GM12801 (cell line): ENCODE measurements at regions not wholly inside any gene's neighbourhood (a gene's known extent, or its start where the extent isn't known, plus 50 kb on each side); places are given as distances from the start of the nearest gene placed in this dataset.

ENCODE experiments used
- TF ChIP-seq, protein P1 (sequence below): IDR thresholded peaks from one replicate; pipeline ENCODE4 v1.5.1; 2011; ENCODE audit warnings: control low read depth; ENCODE audit not compliant: insufficient read length; ENCODE audit errors: extremely low read depth

GRCh38 chr14:71332476-71332875 lies 425.2 kb downstream of the PCNX1 start:
- TF ChIP-seq, protein P1, sequence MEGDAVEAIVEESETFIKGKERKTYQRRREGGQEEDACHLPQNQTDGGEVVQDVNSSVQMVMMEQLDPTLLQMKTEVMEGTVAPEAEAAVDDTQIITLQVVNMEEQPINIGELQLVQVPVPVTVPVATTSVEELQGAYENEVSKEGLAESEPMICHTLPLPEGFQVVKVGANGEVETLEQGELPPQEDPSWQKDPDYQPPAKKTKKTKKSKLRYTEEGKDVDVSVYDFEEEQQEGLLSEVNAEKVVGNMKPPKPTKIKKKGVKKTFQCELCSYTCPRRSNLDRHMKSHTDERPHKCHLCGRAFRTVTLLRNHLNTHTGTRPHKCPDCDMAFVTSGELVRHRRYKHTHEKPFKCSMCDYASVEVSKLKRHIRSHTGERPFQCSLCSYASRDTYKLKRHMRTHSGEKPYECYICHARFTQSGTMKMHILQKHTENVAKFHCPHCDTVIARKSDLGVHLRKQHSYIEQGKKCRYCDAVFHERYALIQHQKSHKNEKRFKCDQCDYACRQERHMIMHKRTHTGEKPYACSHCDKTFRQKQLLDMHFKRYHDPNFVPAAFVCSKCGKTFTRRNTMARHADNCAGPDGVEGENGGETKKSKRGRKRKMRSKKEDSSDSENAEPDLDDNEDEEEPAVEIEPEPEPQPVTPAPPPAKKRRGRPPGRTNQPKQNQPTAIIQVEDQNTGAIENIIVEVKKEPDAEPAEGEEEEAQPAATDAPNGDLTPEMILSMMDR: no peak

DNA sequence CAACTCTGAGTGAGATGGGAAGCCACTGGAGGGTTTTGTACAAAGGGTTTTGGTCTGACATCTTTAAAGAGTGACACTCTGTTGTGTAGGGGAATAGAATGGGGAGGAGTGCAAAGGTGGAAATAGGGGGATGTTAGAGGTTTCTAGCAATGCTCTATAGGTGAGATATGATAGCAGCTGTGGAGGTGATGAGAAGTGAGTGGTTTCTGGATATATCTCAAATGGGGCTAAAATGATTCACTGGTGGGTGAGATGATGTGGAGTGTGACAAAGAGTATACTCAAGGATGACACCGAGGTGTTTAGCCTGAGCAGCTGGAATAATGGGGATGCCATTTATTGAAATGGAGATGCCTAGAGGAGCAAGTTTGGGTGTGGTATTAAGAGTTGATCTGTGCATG lies 426.4 kb downstream of the PCNX1 start:
- TF ChIP-seq, protein P1: no peak

GRCh38 chr14:71336489-71337192 lies 429.4 kb downstream of the PCNX1 start:
- TF ChIP-seq, protein P1: no peak

DNA sequence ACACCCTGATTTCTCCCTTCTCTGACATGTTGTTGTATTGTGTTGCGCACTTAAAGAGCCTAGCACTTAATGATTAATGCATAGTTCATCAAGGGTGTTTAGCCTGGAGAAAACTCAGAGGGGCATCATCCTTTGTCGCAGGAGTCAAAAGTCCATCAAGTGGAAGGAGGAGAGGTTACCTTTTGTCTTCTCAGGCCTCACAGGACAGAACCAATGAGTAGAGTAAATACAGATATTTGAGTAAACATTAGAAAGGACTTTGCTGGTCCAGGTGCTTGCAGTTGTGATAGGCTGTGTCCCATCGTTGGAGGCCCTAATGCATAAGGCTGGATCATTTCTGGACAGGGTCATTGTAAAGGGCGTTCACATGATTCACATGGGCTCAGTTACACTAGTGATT lies 430.9 kb downstream of the PCNX1 start:
- TF ChIP-seq, protein P1: no peak

- TF ChIP-seq, protein P1: no peak
Measured at GRCh38 chr14:71339650-71340415, 432.6 kb downstream of the PCNX1 start.

DNA sequence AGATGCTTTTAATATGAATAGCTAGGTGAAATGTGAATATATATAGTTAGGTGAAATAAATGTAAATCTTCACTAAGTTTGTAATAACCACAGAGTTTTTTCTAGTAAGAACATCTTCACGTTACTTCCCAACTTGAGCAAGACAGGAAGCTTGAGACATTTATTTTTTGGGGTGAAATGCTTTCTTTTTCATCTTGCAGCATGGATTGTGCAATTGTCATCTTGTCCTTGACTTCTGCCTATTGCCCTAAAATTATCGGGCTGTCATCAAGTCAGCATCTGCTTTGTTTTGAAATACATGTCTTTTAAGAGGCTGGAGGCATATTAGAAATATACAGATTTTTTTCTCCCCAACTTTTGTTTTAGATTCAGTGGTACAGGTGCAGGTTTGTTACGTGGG lies 433.9 kb downstream of the PCNX1 start:
- TF ChIP-seq, protein P1: no peak

DNA sequence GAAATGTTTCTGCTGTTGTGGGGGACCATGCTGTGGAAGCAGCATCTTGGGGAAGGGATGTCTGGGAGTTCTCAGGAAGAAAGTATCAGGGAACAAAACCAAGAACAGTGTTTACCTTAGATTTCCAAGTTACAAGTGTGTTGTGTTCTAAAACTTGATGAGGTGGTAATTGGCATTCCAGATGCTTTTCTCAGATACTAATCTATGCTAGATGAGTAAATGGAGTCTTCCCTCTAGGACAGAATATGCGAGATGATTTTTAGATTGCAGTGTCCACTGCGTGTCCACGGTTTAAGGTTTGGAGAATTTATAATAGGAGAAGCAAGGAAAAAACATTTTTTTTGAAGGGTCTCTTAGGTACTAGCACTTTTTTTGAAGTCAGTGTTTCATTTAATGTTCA lies 436.5 kb downstream of the PCNX1 start:
- TF ChIP-seq, protein P1: no peak
